ENCODE measurements at regions not wholly inside any gene's neighbourhood (a gene's known extent, or its start where the extent isn't known, plus 50 kb on each side); places are given as distances from the start of the nearest gene placed in this dataset.
A peak's percentile ranks its signal among the peaks of the same experiment; 100 is the strongest.

DNA sequence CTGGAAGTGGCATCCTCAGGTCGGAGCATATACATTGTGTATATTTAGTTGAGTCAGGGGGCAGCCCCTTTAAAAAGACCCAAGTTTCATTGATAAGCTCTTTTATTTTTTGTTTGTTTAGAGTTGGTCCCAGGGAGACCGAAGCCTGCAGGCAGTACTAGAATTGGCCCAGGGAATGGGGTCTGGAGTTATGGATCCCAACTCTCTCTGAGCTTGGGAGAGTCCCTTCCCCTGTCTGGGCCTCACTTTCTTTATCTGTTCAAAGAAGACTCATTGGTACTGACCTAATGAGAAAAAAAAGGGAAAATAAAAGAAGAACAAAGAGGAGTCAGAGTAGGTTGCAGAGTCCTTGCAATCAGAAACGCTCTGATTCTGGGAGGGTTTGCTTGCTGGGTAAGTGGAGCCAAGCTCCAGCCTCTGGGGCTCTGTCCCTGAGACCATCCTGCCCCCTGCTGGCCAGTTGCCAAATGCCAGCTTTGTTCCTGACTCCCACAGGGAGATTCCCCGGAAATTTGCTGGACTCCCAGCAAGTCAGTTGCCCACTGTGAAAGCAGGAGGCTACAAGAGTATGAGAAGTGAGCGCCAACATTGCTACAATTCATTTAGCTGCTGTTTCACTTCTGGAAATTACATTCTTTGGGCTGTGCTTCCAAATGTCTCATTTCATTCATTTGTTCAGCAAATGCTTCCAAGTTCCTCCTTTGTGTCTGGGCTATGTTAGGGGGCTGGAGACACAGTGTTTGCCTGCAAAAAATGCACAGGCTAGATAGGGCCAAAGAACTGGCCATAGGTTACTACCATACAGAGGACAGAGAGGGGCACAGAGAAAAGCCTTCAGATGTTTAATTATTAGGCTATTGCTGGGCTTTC lies 156.2 kb downstream of the MELK start:
- no peak overlapping the region for H3K4ac ChIP-seq (replicated peaks; ENCODE audit: insufficient read length, low read depth, low read length)
- H4K5ac ChIP-seq (ENCODE audit: insufficient read length, low read depth, low read length) = no peak overlapping the region
- no peaks in the 10 kb centered on the region for H3K79me1 ChIP-seq (ENCODE audit: low read depth, low read length)
- H2BK12ac ChIP-seq (ENCODE audit: low read depth, low read length) = no peak overlapping the region
- DNase-seq (ENCODE audit: low read depth in 1 of 2, low spot score in 2 of 2) (peak; percentile 70 to 99), FAIRE-seq (peak; percentile 93)
- peaks cover 2 to 13% (median 4%) of the 10 kb centered on the region in 4 experiments; a peak in 6 of 7 replicates for H3K4me1 ChIP-seq (replicated peaks in 1 of 4; ENCODE audit: control insufficient read depth in 3 of 4, insufficient read depth in 4 of 4, low read length in 3 of 4)
- no peaks in the 10 kb centered on the region; the same call in 1 of the 2 replicates for H3K23me2 ChIP-seq (ENCODE audit: low read depth, low read length)
- 53% methylated on average over 5 of the region's 5 CpGs; no CpG with 5 or more reads in 1 of the 2 experiments for WGBS, 2 experiments (ENCODE audit: extremely low coverage in 1 of 2, insufficient coverage in 1 of 2, insufficient read length in 1 of 2, insufficient replicate concordance in 2 of 2, low coverage in 1 of 2, low lambda C conversion rate in 2 of 2, missing lambda C conversion rate in 1 of 2)
- H3K36me3 ChIP-seq (ENCODE audit: control insufficient read depth in 2 of 4, insufficient read depth in 4 of 4, low read length in 3 of 4) = no peaks in the 10 kb centered on the region
- H2AK5ac ChIP-seq (ENCODE audit: low read depth, low read length) = no peak overlapping the region
- no peak overlapping the region for H2BK5ac ChIP-seq (ENCODE audit: low read depth, low read length)
- no peak overlapping the region for H3K23ac ChIP-seq (ENCODE audit: insufficient read length)
- H3K27ac ChIP-seq (ENCODE audit: low read depth, low read length) = no peak overlapping the region
- no peaks in the 10 kb centered on the region for H3K79me2 ChIP-seq (ENCODE audit: control insufficient read depth in 1 of 2, insufficient read depth in 2 of 2, low read length in 2 of 2)
- H3K9me3 ChIP-seq (ENCODE audit: insufficient read depth in 2 of 2, low read depth in 1 of 2, low read length in 1 of 2) = no peaks in the 10 kb centered on the region
- H4K91ac ChIP-seq (replicated peaks; ENCODE audit: insufficient read length, low read length) = no peak overlapping the region
- H2AFZ ChIP-seq (ENCODE audit: low read length) = peak overlapping the region; percentile 84
- no peak overlapping the region for H3K14ac ChIP-seq (ENCODE audit: insufficient read length)
- H2BK20ac ChIP-seq (ENCODE audit: low read length) = no peak overlapping the region
- no peak overlapping the region for H3K56ac ChIP-seq (replicated peaks; ENCODE audit: insufficient read length, low read depth, low read length)
- TF ChIP-seq TEAD4 (IDR thresholded peaks at IDR 0.05; ENCODE audit: low read depth, low read length) (peak; percentile 61; the same call in 1 of the 2 replicates), SIRT6 (IDR thresholded peaks at IDR 0.05; ENCODE audit: low read length) (no peak), EP300 (IDR thresholded peaks at IDR 0.05; ENCODE audit: borderline replicate concordance in 1 of 2, low read depth in 2 of 2, low read length in 2 of 2) (no peak; a peak in 1 of 3 replicates), BACH1 (IDR thresholded peaks at IDR 0.05; ENCODE audit: low read length) (no peak), RAD21 (IDR thresholded peaks at IDR 0.05 in 1 of 2, conservative IDR thresholded peaks at IDR 0.05 in 1 of 2; ENCODE audit: low read depth in 2 of 2, low read length in 2 of 2) (peak; percentile 96 to 97), POLR2A (IDR thresholded peaks at IDR 0.05; ENCODE audit: control extremely low read depth in 1 of 2, low read depth in 2 of 2, low read length in 2 of 2) (no peak), NANOG (IDR thresholded peaks at IDR 0.05; ENCODE audit: insufficient read depth, low read depth, low read length, poor library complexity, severe bottlenecking) (no peak), GABPA (IDR thresholded peaks at IDR 0.05; ENCODE audit: borderline replicate concordance, insufficient read depth, low read length) (peak; percentile 16; the same call in 1 of the 2 replicates)
- TF ChIP-seq, protein P1, sequence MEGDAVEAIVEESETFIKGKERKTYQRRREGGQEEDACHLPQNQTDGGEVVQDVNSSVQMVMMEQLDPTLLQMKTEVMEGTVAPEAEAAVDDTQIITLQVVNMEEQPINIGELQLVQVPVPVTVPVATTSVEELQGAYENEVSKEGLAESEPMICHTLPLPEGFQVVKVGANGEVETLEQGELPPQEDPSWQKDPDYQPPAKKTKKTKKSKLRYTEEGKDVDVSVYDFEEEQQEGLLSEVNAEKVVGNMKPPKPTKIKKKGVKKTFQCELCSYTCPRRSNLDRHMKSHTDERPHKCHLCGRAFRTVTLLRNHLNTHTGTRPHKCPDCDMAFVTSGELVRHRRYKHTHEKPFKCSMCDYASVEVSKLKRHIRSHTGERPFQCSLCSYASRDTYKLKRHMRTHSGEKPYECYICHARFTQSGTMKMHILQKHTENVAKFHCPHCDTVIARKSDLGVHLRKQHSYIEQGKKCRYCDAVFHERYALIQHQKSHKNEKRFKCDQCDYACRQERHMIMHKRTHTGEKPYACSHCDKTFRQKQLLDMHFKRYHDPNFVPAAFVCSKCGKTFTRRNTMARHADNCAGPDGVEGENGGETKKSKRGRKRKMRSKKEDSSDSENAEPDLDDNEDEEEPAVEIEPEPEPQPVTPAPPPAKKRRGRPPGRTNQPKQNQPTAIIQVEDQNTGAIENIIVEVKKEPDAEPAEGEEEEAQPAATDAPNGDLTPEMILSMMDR (IDR thresholded peaks at IDR 0.05; ENCODE audit: control extremely low read depth in 1 of 3, insufficient read depth in 1 of 3, low read depth in 1 of 3, low read length in 3 of 3) = peak; percentile 92 to 97 (median 93)
- H3K18ac ChIP-seq (ENCODE audit: extremely low read depth, low read length) = no peak overlapping the region
- H3K4me2 ChIP-seq (ENCODE audit: insufficient read depth in 1 of 2, low read depth in 2 of 2, low read length in 2 of 2) = no peak overlapping the region
- no peak overlapping the region for H3K4me3 ChIP-seq (ENCODE audit: extremely low read depth in 1 of 4, insufficient read depth in 2 of 4, low read depth in 3 of 4, low read length in 4 of 4)
- no peak overlapping the region for H3K9ac ChIP-seq (replicated peaks in 1 of 4; ENCODE audit: extremely low read depth in 1 of 4, low read depth in 3 of 4, low read length in 3 of 4)
- H2BK120ac ChIP-seq (replicated peaks; ENCODE audit: low read depth, low read length) = no peak overlapping the region
- ChIA-PET POLR2A (ENCODE audit: partially characterized antibody) (interaction anchor here (0.5 to 0.6 kb wide), 2 partner anchors 110 to 142 kb away, joined by 3 read pairs; no protein-coding TSS in a partner anchor), CTCF (ENCODE audit: partially characterized antibody) (interaction anchor here (0.6 to 2.4 kb wide), 47 partner anchors 9 to 590 kb away, joined by 3 to 13 read pairs (median 4); no protein-coding TSS in a partner anchor)
- no peaks in the 10 kb centered on the region for H3K27me3 ChIP-seq (replicated peaks in 1 of 4; ENCODE audit: control insufficient read depth in 3 of 4, extremely low read depth in 1 of 4, insufficient read depth in 3 of 4, low read length in 3 of 4)
- H4K20me1 ChIP-seq (replicated peaks in 1 of 2; ENCODE audit: control insufficient read depth in 1 of 2, insufficient read depth in 2 of 2, low read length in 2 of 2) = no peaks in the 10 kb centered on the region
- no peak overlapping the region; the same call in 1 of the 2 replicates for H2BK15ac ChIP-seq (ENCODE audit: low read length)
- H4K8ac ChIP-seq (ENCODE audit: extremely low read depth, insufficient read depth, low read length) = no peak overlapping the region

Data from H1 (cell line).